Lung (tissue), 11 donors: ENCODE measurements at regions not wholly inside any gene's neighbourhood (a gene's known extent, or its start where the extent isn't known, plus 50 kb on each side); places are given as distances from the start of the nearest gene placed in this dataset.

Source experiments
- ATAC-seq: fragments of 200-7000 bp; cut with Tn5 transposase; one replicate; pipeline ENCODE4 v1.9.1; 2020; ENCODE audit warnings: moderate number of reproducible peaks; ENCODE audit not compliant: insufficient read depth, low FRiP score
- DNase-seq, 3 donors: peaks; one replicate each; pipeline ENCODE4 v3.0.0-alpha.2; 2013 to 2017
- H3K27ac ChIP-seq, 2 donors: one replicate each; pipeline ENCODE4 v1.5.1; 2013; ENCODE audit warnings: mild to moderate bottlenecking in 2 of 2, moderate library complexity in 2 of 2, control low read depth in 1 of 2, inconsistent platforms in 1 of 2, low read depth in 1 of 2, low read length in 1 of 2
- H3K27me3 ChIP-seq, 3 donors: one replicate each; pipeline ENCODE4 v1.5.1; 2013; ENCODE audit warnings: low read length in 2 of 3; ENCODE audit not compliant: control insufficient read depth in 3 of 3, insufficient read depth in 3 of 3
- H3K36me3 ChIP-seq, 4 donors: one replicate each; pipeline ENCODE4 v1.5.1; 2013; ENCODE audit warnings: low read length in 4 of 4, mild to moderate bottlenecking in 1 of 4, moderate library complexity in 1 of 4; ENCODE audit not compliant: control insufficient read depth in 4 of 4, insufficient read depth in 4 of 4
- H3K4me1 ChIP-seq, 5 donors: one replicate each; pipeline ENCODE4 v1.5.1; 2013; ENCODE audit warnings: low read length in 5 of 5, mild to moderate bottlenecking in 2 of 5, moderate library complexity in 1 of 5; ENCODE audit not compliant: control insufficient read depth in 5 of 5, insufficient read depth in 5 of 5
- H3K4me3 ChIP-seq: one replicate; pipeline ENCODE4 v1.5.1; 2013; ENCODE audit warnings: mild to moderate bottlenecking, control low read depth, moderate library complexity
- H3K9ac ChIP-seq, 2 donors: one replicate each; pipeline ENCODE4 v1.5.1; 2013; ENCODE audit warnings: low read length in 2 of 2, control low read depth in 1 of 2; ENCODE audit not compliant: insufficient read depth in 1 of 2
- H3K9me3 ChIP-seq, 4 donors: one replicate each; pipeline ENCODE4 v1.5.1; 2013; ENCODE audit warnings: low read length in 3 of 4, mild to moderate bottlenecking in 1 of 4, moderate library complexity in 1 of 4; ENCODE audit not compliant: control insufficient read depth in 4 of 4, insufficient read depth in 3 of 4
- CTCF ChIP-seq: IDR thresholded peaks from 2 replicates; pipeline ENCODE4 v1.5.1; 2012; ENCODE audit warnings: mild to moderate bottlenecking; ENCODE audit errors: control extremely low read depth, extremely low read depth
- WGBS, 2 donors: extraction: QIAGEN DNeasy Blood & Tissue Kit; methylation state at CpG; one replicate each; pipeline ENCODE4 v1.1.7; 2013; 5-methylcytosine and 5-hydroxymethylcytosine counted together
- donor health status: control.
- donor health status: control.
- donor health status: Bipolar disorder and iron deficiency.
- donor health status: healthy.
- donor health status: DM: yes; HTN: yes; CAD: no.

- no peak for TF ChIP-seq CTCF
- peak; percentile 34 for ATAC-seq
- H3K4me3 ChIP-seq: no peak overlapping the region
- no peaks in the 10 kb centered on the region for H3K9me3 ChIP-seq
- 96 to 97% methylated on average over 2 of the region's 2 CpGs for WGBS, 2 donors
- no peak for DNase-seq
- no peak overlapping the region for H3K27ac ChIP-seq
- no peak overlapping the region for H3K9ac ChIP-seq
- H3K27me3 ChIP-seq: no peaks in the 10 kb centered on the region
- H3K4me1 ChIP-seq: peaks cover 0 to 2% (median 0%) of the 10 kb centered on the region in 5 donors
- no peaks in the 10 kb centered on the region for H3K36me3 ChIP-seq
These were observed 57.2 kb upstream of the JDP2 start for GRCh38 chr14:75370416-75371205.

- no peaks in the 10 kb centered on the region for H3K9me3 ChIP-seq
- ATAC-seq (no peak), DNase-seq (no peak)
- H3K4me3 ChIP-seq: no peak overlapping the region
- 76 to 95% methylated on average over 2 of the region's 2 CpGs for WGBS, 2 donors
- peaks cover 0 to 2% (median 0%) of the 10 kb centered on the region in 5 donors for H3K4me1 ChIP-seq
- H3K36me3 ChIP-seq: no peaks in the 10 kb centered on the region
- H3K27me3 ChIP-seq: no peaks in the 10 kb centered on the region
- TF ChIP-seq CTCF: no peak
- H3K27ac ChIP-seq: no peak overlapping the region
- no peak overlapping the region for H3K9ac ChIP-seq
These were observed 56.5 kb upstream of the JDP2 start for GRCh38 chr14:75371297-75371696.

- ATAC-seq: no peak
- H3K9ac ChIP-seq: no peak overlapping the region
- WGBS, 2 donors: 20 to 45% methylated on average over 5 of the region's 5 CpGs
These were observed 55.6 kb upstream of the JDP2 start for GRCh38 chr14:75372260-75372659.

More at GRCh38 chr14:75372260-75372659, 55.6 kb upstream of the JDP2 start:
- H3K27me3 ChIP-seq: no peaks in the 10 kb centered on the region
- peak; percentile 53 to 79 (median 74) for DNase-seq
- no peak overlapping the region for H3K27ac ChIP-seq
- no peak for TF ChIP-seq CTCF
- no peak overlapping the region for H3K4me3 ChIP-seq
- no peaks in the 10 kb centered on the region for H3K9me3 ChIP-seq
- H3K36me3 ChIP-seq: no peaks in the 10 kb centered on the region
- peaks cover 0 to 2% (median 0%) of the 10 kb centered on the region in 5 donors for H3K4me1 ChIP-seq
